ENCODE measurements at regions not wholly inside any gene's neighbourhood (a gene's known extent, or its start where the extent isn't known, plus 50 kb on each side); places are given as distances from the start of the nearest gene placed in this dataset.

- TF ChIP-seq CTCF (conservative IDR thresholded peaks at IDR 0.05; ENCODE audit: low read depth in 2 of 2) = no peak
- TF ChIP-seq EZH2 (IDR thresholded peaks at IDR 0.05; ENCODE audit: low read depth, unreplicated experiment) = no peak
- TF ChIP-seq POLR2AphosphoS5 (IDR thresholded peaks at IDR 0.05; ENCODE audit: low read depth) = no peak
- no peak for TF ChIP-seq EZH2phosphoT487 (IDR thresholded peaks at IDR 0.05; ENCODE audit: unreplicated experiment)
- no peak for TF ChIP-seq ZNF114 (CRISPR knock-in tag; IDR thresholded peaks at IDR 0.05)
- no peak for TF ChIP-seq REST (IDR thresholded peaks at IDR 0.05; ENCODE audit: unreplicated experiment)
- no peak for TF ChIP-seq STAT1 (IDR thresholded peaks at IDR 0.05; ENCODE audit: unreplicated experiment)
- no peak for TF ChIP-seq CREB1 (CRISPR knock-in tag; IDR thresholded peaks at IDR 0.05; ENCODE audit: low read depth)
- TF ChIP-seq NANOG (IDR thresholded peaks at IDR 0.05; ENCODE audit: borderline replicate concordance) = no peak
- TF ChIP-seq JUNB (IDR thresholded peaks at IDR 0.05; ENCODE audit: unreplicated experiment) = no peak
- no peak for TF ChIP-seq ZNF331 (CRISPR knock-in tag; IDR thresholded peaks at IDR 0.05; ENCODE audit: low read depth)
- no peak for TF ChIP-seq ZNF462 (CRISPR knock-in tag; IDR thresholded peaks at IDR 0.05)
- TF ChIP-seq ETS1 (IDR thresholded peaks at IDR 0.05) = no peak
These were observed 662.7 kb downstream of the DIAPH3 start for GRCh38 chr13:59501004-59501403.

Measured in GM23338 (cell line).